ENCODE measurements at regions not wholly inside any gene's neighbourhood (a gene's known extent, or its start where the extent isn't known, plus 50 kb on each side); places are given as distances from the start of the nearest gene placed in this dataset.
A peak's percentile ranks its signal among the peaks of the same experiment; 100 is the strongest.

DNA sequence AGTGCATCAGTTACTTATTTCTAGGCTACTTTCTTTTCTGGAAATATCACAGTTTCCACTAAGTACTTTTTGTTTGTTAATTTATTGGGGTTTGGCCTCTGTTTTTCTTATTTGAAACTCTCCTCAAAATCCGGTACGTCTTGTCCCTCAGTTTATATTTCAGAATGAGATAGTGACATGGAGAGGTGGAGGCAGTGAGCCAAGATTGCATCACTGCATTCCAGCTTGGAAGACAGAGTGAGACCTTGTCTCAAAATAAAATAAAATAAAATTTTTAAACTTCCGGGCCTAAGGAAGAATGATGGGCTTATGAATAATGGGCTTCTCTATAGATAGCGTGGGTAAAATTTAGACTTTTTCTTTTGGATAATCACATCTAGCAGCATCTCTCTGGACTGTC is 567.8 kb downstream of the TRIML1 start:
- Histone ChIP-seq H3K27ac (ENCODE audit: low read length) (no peak overlapping the region), H3K4me3 (ENCODE audit: low read length) (no peak overlapping the region), H3K4me1 (ENCODE audit: control insufficient read depth, insufficient read depth, low read length) (no peaks in the 10 kb centered on the region), H3K27me3 (ENCODE audit: control insufficient read depth, insufficient read depth, low read length) (no peaks in the 10 kb centered on the region), H3K9me3 (ENCODE audit: control insufficient read depth, low read depth, low read length) (no peaks in the 10 kb centered on the region), H3K36me3 (ENCODE audit: control insufficient read depth, insufficient read depth, low read length) (no peaks in the 10 kb centered on the region)
- 100% methylated on average over 2 of the region's 4 CpGs for WGBS (ENCODE audit: insufficient coverage, low lambda C conversion rate)
- no peak for DNase-seq

DNA sequence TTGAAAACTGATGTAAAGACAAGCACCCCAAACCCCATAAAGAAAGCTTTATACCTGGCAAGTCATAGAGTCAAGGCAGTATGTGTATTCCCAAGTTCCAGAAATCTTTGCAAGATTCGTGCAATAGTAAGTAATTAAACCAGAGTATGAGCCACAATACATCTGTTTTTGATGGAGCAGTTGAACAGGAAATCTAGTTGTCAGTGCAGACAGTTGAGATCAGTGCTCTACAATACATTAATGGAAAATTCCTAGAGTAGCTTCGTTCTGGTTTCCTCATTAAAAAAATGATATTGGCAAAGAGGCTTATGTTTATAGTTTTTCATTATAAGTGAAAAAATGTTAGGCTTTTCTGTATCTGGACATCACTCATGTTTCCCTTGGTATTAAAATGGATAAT is 575.3 kb downstream of the TRIML1 start:
- Histone ChIP-seq H3K9me3 (ENCODE audit: control insufficient read depth, low read depth, low read length) (no peaks in the 10 kb centered on the region), H3K27ac (ENCODE audit: low read length) (no peak overlapping the region), H3K27me3 (ENCODE audit: control insufficient read depth, insufficient read depth, low read length) (no peaks in the 10 kb centered on the region), H3K4me3 (ENCODE audit: low read length) (no peak overlapping the region), H3K4me1 (ENCODE audit: control insufficient read depth, insufficient read depth, low read length) (no peaks in the 10 kb centered on the region), H3K36me3 (ENCODE audit: control insufficient read depth, insufficient read depth, low read length) (no peaks in the 10 kb centered on the region)
- WGBS (ENCODE audit: insufficient coverage, low lambda C conversion rate), result 100% methylated on average over 1 of the region's 2 CpGs
- no peak for DNase-seq

DNA sequence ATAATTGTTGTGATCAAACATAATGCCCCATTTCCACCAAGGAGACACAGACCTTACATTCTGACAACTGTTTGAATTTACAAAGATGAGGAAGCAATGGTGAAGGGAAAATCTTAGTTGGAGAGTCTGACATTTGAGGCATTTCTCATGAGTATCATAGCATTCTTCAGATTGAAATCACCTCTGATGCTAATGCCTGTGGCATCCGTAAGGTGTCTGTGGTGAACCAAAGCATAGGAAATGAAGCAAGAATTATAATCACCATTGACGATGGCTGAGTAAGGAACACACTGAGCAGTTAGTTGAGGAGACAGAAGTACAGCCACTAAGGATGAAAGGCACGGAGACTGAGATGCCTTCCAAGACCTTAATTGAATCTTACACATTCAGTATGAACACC is 575.7 kb downstream of the TRIML1 start:
- no peaks in the 10 kb centered on the region for H3K36me3 ChIP-seq (ENCODE audit: control insufficient read depth, insufficient read depth, low read length)
- H3K27me3 ChIP-seq (ENCODE audit: control insufficient read depth, insufficient read depth, low read length), result no peaks in the 10 kb centered on the region
- H3K27ac ChIP-seq (ENCODE audit: low read length), result no peak overlapping the region
- WGBS (ENCODE audit: insufficient coverage, low lambda C conversion rate), result 90% methylated on average over 2 of the region's 3 CpGs
- H3K4me1 ChIP-seq (ENCODE audit: control insufficient read depth, insufficient read depth, low read length), result no peaks in the 10 kb centered on the region
- no peak for DNase-seq
- H3K4me3 ChIP-seq (ENCODE audit: low read length), result no peak overlapping the region
- no peaks in the 10 kb centered on the region for H3K9me3 ChIP-seq (ENCODE audit: control insufficient read depth, low read depth, low read length)

DNA sequence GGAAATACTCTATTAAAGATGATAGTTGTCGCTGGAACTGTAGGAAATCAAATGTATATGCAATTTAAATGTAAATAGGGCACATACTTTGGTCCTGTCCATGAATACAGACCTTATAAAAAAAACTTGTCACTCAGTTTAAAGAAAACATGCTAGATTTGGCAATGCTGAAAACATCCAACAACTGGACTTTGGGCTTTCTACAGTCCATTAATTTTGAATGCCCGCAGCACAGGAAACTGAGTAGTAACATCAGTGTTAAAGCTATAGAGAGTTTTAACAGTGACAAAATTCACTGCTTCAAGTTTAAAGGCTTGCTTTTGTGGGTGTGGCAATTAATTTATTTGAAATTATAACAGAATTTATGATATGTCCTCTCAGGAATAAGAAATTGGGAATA is 578.4 kb downstream of the TRIML1 start:
- Histone ChIP-seq H3K27ac (ENCODE audit: low read length) (no peak overlapping the region), H3K4me3 (ENCODE audit: low read length) (no peak overlapping the region), H3K27me3 (ENCODE audit: control insufficient read depth, insufficient read depth, low read length) (no peaks in the 10 kb centered on the region), H3K9me3 (ENCODE audit: control insufficient read depth, low read depth, low read length) (peaks cover 4% of the 10 kb centered on the region), H3K36me3 (ENCODE audit: control insufficient read depth, insufficient read depth, low read length) (no peaks in the 10 kb centered on the region), H3K4me1 (ENCODE audit: control insufficient read depth, insufficient read depth, low read length) (no peaks in the 10 kb centered on the region)
- no CpG with 5 or more reads among the region's 2 CpGs for WGBS (ENCODE audit: insufficient coverage, low lambda C conversion rate)
- no peak for DNase-seq

DNA sequence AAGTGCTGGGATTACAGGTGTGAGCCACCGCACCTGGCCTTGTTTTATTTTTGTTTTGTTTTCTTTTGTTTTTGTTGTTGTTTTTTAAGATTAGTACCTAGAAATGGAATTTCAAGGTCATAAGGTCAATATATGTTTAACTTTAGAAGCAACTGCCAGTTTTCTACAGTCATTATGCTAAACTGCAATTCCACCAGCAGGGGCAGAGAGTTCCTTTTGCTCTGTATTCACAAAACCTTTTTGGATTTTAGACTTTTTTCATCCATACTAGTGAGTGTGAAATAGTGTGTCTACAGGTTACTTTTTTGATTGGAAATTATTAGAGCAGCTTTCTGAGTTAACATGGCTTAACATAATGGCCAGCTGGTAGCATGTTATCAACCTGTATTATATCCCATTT is 580.6 kb downstream of the TRIML1 start:
- no peak for DNase-seq
- Histone ChIP-seq H3K27me3 (ENCODE audit: control insufficient read depth, insufficient read depth, low read length) (no peaks in the 10 kb centered on the region), H3K36me3 (ENCODE audit: control insufficient read depth, insufficient read depth, low read length) (no peaks in the 10 kb centered on the region), H3K4me3 (ENCODE audit: low read length) (no peak overlapping the region), H3K27ac (ENCODE audit: low read length) (no peak overlapping the region), H3K9me3 (ENCODE audit: control insufficient read depth, low read depth, low read length) (peaks cover 4% of the 10 kb centered on the region), H3K4me1 (ENCODE audit: control insufficient read depth, insufficient read depth, low read length) (no peaks in the 10 kb centered on the region)
- WGBS (ENCODE audit: insufficient coverage, low lambda C conversion rate), result no CpG with 5 or more reads among the region's 1 CpG

DNA sequence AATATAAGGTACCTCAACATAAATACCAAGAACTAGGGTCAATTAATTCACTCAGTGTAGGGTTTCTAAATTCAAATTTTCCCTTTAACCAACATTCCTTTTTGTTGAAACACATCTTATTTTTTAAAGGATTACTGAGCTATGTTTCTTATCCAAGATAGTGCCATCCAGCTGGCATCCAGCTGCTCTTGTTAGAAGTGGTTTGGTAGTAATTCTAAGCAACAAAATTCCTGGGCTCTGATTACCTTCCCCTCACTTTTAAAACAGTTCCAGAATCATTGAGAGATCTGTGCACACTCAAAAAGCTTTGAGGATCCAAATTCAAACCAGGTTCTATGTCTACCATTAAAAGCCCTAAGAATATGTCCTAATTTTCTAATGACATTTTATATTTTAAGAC is 583.7 kb downstream of the TRIML1 start:
- no peaks in the 10 kb centered on the region for H3K4me1 ChIP-seq (ENCODE audit: control insufficient read depth, insufficient read depth, low read length)
- H3K4me3 ChIP-seq (ENCODE audit: low read length), result no peak overlapping the region
- no peaks in the 10 kb centered on the region for H3K36me3 ChIP-seq (ENCODE audit: control insufficient read depth, insufficient read depth, low read length)
- no peak overlapping the region for H3K27ac ChIP-seq (ENCODE audit: low read length)
- no peak for DNase-seq
- H3K9me3 ChIP-seq (ENCODE audit: control insufficient read depth, low read depth, low read length), result peaks cover 4% of the 10 kb centered on the region
- no peaks in the 10 kb centered on the region for H3K27me3 ChIP-seq (ENCODE audit: control insufficient read depth, insufficient read depth, low read length)

DNA sequence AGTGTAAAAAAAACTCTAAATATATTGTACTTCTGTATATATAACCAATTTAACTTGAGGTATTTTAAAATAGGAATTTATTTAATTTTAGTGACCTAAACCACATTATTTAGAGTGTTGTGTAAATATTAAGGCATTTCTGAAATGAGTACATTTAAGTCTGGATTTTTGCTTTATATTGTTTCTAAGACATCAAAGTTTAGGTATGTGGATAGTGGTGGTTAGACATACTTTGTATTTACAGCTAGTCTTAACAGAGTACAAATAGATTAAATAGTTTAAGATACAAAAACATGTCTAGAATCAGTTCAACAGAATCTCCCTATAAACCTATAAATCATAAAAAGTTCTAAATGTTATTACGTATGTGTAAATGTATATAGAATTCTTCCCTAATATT is 588.5 kb downstream of the TRIML1 start:
- DNase-seq, result no peak
- no peak overlapping the region for H3K27ac ChIP-seq (ENCODE audit: low read length)
- 100% methylated on average over 1 of the region's 1 CpG for WGBS (ENCODE audit: insufficient coverage, low lambda C conversion rate)
- peaks cover 9% of the 10 kb centered on the region for H3K4me1 ChIP-seq (ENCODE audit: control insufficient read depth, insufficient read depth, low read length)
- no peaks in the 10 kb centered on the region for H3K36me3 ChIP-seq (ENCODE audit: control insufficient read depth, insufficient read depth, low read length)
- no peaks in the 10 kb centered on the region for H3K9me3 ChIP-seq (ENCODE audit: control insufficient read depth, low read depth, low read length)
- H3K4me3 ChIP-seq (ENCODE audit: low read length), result no peak overlapping the region
- no peaks in the 10 kb centered on the region for H3K27me3 ChIP-seq (ENCODE audit: control insufficient read depth, insufficient read depth, low read length)

DNA sequence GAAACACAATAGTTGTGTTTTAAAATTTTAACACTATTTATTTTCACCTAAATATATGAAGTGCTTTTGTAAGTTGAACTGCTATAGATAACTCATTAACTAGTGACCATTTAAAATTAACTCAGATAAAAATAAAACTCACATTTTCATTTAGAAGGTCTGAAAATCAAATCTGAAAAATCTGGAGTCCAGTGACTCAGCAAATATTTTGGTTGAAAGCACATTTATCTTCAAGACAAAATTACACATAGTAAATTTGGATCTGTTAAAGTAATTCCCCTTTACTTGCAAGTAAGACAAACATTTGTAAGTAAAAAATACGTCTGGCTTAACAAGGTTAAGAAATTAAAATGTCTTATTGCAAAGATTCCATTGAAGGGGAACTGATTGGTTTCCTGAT is 589.1 kb downstream of the TRIML1 start:
- H3K27ac ChIP-seq (ENCODE audit: low read length), result no peak overlapping the region
- H3K36me3 ChIP-seq (ENCODE audit: control insufficient read depth, insufficient read depth, low read length), result no peaks in the 10 kb centered on the region
- DNase-seq, result no peak
- H3K4me1 ChIP-seq (ENCODE audit: control insufficient read depth, insufficient read depth, low read length), result peaks cover 11% of the 10 kb centered on the region
- no peaks in the 10 kb centered on the region for H3K9me3 ChIP-seq (ENCODE audit: control insufficient read depth, low read depth, low read length)
- no CpG with 5 or more reads among the region's 1 CpG for WGBS (ENCODE audit: insufficient coverage, low lambda C conversion rate)
- H3K27me3 ChIP-seq (ENCODE audit: control insufficient read depth, insufficient read depth, low read length), result no peaks in the 10 kb centered on the region
- H3K4me3 ChIP-seq (ENCODE audit: low read length), result no peak overlapping the region

DNA sequence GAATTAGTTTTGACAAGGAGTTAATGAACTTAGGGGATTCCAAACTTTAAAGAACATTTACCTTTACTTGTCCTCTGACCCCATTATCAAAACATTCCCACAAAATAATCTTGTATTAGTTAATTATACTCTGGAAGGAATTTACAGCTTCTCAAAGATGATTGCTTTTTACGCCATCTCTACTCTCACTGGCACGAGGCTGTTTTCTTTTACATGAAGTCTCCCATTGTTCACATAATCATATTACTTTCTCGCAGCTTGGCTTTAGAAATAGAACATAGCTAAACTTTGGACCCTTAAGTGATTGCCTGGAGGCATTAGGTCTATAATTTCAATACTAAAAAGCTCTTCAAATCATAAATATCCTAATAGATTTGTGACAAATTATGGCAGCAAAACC is 592.9 kb downstream of the TRIML1 start:
- DNase-seq, result peak; percentile 32 to 71
- 0% methylated on average over 3 of the region's 3 CpGs for WGBS (ENCODE audit: insufficient coverage, low lambda C conversion rate)

DNA sequence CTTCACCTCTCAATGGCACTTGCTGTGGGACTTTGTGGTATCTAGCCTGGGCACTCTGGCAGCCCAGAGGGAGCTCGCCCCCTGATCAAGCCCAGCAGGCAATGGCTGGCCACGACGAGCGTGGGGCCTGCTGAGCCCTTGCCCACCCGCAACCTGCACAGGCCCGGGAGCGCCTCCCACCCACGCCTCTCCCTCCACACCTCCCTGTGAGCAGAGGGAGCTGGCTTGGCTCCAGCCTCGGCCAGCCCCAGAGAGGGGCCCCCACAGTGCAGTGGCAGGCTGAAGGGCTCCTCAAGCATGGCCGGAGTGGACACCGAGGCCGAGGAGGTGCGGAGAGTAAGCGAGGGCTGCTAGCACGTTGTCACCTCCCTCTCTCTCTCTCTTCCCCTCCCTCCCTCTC is 595.8 kb downstream of the TRIML1 start:
- no peak overlapping the region for H3K27ac ChIP-seq (ENCODE audit: low read length)
- no peak overlapping the region for H3K4me3 ChIP-seq (ENCODE audit: low read length)
- no CpG with 5 or more reads among the region's 15 CpGs for WGBS (ENCODE audit: insufficient coverage, low lambda C conversion rate)
- H3K9me3 ChIP-seq (ENCODE audit: control insufficient read depth, low read depth, low read length), result peaks cover 4% of the 10 kb centered on the region
- H3K4me1 ChIP-seq (ENCODE audit: control insufficient read depth, insufficient read depth, low read length), result peaks cover 11% of the 10 kb centered on the region
- H3K36me3 ChIP-seq (ENCODE audit: control insufficient read depth, insufficient read depth, low read length), result no peaks in the 10 kb centered on the region
- no peak for DNase-seq
- H3K27me3 ChIP-seq (ENCODE audit: control insufficient read depth, insufficient read depth, low read length), result no peaks in the 10 kb centered on the region

More for the DNA sequence above, 592.9 kb downstream of the TRIML1 start:
- Histone ChIP-seq H3K9me3 (ENCODE audit: control insufficient read depth, low read depth, low read length) (peaks cover 4% of the 10 kb centered on the region), H3K27ac (ENCODE audit: low read length) (no peak overlapping the region), H3K4me1 (ENCODE audit: control insufficient read depth, insufficient read depth, low read length) (peaks cover 11% of the 10 kb centered on the region), H3K4me3 (ENCODE audit: low read length) (no peak overlapping the region), H3K27me3 (ENCODE audit: control insufficient read depth, insufficient read depth, low read length) (no peaks in the 10 kb centered on the region), H3K36me3 (ENCODE audit: control insufficient read depth, insufficient read depth, low read length) (no peaks in the 10 kb centered on the region)

DNA sequence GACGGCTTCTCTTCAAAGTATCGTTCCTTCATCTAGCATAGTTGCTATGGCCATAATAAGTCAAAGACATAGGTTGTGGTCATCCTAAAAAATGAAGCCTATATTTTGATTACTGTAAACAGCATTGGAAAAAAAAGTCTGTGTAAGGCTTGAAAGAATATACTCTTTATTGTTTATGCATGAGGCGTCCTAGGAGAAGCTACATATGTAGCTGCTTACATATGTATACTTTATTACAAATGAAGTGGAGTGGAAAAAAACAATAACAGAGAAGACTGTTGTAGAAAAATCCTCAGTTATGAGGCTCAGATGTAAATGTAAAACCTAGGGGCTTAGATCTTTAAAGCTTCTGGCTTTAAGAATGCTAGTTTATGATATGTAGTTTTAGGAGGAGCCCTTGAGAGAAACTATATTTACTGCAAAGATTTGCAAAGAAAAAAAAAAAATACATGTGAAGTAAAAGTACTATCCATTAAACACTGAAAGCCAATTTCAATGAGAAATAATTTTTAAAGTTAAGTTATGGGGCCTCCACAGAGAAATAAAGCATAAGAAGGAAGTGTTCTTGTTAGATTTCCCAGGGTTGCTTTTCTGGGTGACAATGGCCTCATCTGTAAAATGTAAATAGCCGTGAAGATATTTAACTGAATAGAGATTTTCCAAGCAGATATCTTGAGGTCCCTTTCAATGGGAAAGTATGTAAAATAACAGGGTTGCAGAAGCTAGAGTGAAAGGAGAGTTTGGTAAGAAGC is 598.2 kb downstream of the TRIML1 start:
- Histone ChIP-seq H3K36me3 (ENCODE audit: control insufficient read depth, insufficient read depth, low read length) (no peaks in the 10 kb centered on the region), H3K4me1 (ENCODE audit: control insufficient read depth, insufficient read depth, low read length) (peaks cover 5% of the 10 kb centered on the region), H3K27me3 (ENCODE audit: control insufficient read depth, insufficient read depth, low read length) (no peaks in the 10 kb centered on the region), H3K4me3 (ENCODE audit: low read length) (no peak overlapping the region), H3K27ac (ENCODE audit: low read length) (no peak overlapping the region), H3K9me3 (ENCODE audit: control insufficient read depth, low read depth, low read length) (peaks cover 4% of the 10 kb centered on the region)
- WGBS (ENCODE audit: insufficient coverage, low lambda C conversion rate), result 85% methylated on average over 2 of the region's 4 CpGs
- no peak for DNase-seq
